Sigmoid colon (tissue), 6 donors: ENCODE measurements at regions not wholly inside any gene's neighbourhood (a gene's known extent, or its start where the extent isn't known, plus 50 kb on each side); places are given as distances from the start of the nearest gene placed in this dataset.

ENCODE experiments used
- DNase-seq: peaks from one replicate; pipeline ENCODE4 v3.0.0-alpha.2; 2019
- H3K27ac ChIP-seq, 4 donors: fragments of 200-600 bp; sonication (generic); one replicate each; pipeline ENCODE4 v1.5.1; 2016 to 2019; ENCODE audit warnings: mild to moderate bottlenecking in 1 of 4
- H3K27me3 ChIP-seq, 3 donors: fragments of 200-600 bp; sonication (generic); one replicate each; pipeline ENCODE4 v1.5.1; 2019; ENCODE audit warnings: mild to moderate bottlenecking in 1 of 3
- H3K36me3 ChIP-seq, 4 donors: fragments of 200-600 bp; sonication (generic); one replicate each; pipeline ENCODE4 v1.5.1; 2016 to 2019
- H3K4me1 ChIP-seq, 4 donors: fragments of 200-600 bp; sonication (generic); one replicate each; pipeline ENCODE4 v1.5.1; 2017 to 2019
- H3K4me3 ChIP-seq, 4 donors: fragments of 200-600 bp; sonication (generic); one replicate each; pipeline ENCODE4 v1.5.1; 2017 to 2019; ENCODE audit warnings: mild to moderate bottlenecking in 2 of 4, moderate library complexity in 1 of 4
- H3K9me3 ChIP-seq, 4 donors: fragments of 200-600 bp in 3 of 4; sonication (generic) in 3 of 4; one replicate each; pipeline versions ENCODE4 v1.5.1 to v1.6.1; 2013 to 2019
- EP300 ChIP-seq, 4 donors: sonication (generic); formaldehyde crosslinking; IDR thresholded peaks; one replicate each; pipeline ENCODE4 v1.6.1; 2017; ENCODE audit warnings: antibody characterized with exemption in 4 of 4
- POLR2A ChIP-seq, 2 donors: fragments of 450-650 bp; IDR thresholded peaks; one replicate each; pipeline ENCODE4 v1.6.1; 2016; ENCODE audit warnings: antibody characterized with exemption in 2 of 2, mild to moderate bottlenecking in 2 of 2, moderate library complexity in 2 of 2
- POLR2AphosphoS5 ChIP-seq, 4 donors: sonication (generic); formaldehyde crosslinking; IDR thresholded peaks; one replicate each; pipeline ENCODE4 v1.6.1; 2017; ENCODE audit warnings: antibody characterized with exemption in 4 of 4
- WGBS, 2 donors: extraction: QIAGEN DNeasy Blood & Tissue Kit; methylation state at CpG; one replicate each; pipeline ENCODE4 v1.1.7; 2013; 5-methylcytosine and 5-hydroxymethylcytosine counted together
- intact Hi-C: fragments of 100-400 bp; cut with DNase I; formaldehyde crosslinking; loops from one replicate; pipeline ENCODE4 v1.15.1; 2023
- TF ChIP-seq, protein P1 (sequence below), 4 experiments: fragments of 450-650 bp in 3 of 4; fragments of 200-600 bp in 1 of 4; IDR thresholded peaks; one replicate each; pipeline ENCODE4 v1.5.1; 2016 to 2019; ENCODE audit warnings: antibody characterized with exemption in 4 of 4, mild to moderate bottlenecking in 3 of 4, moderate library complexity in 2 of 4
- donor health status: healthy with polysubstance abuse.
- donor health status: healthy.

DNA sequence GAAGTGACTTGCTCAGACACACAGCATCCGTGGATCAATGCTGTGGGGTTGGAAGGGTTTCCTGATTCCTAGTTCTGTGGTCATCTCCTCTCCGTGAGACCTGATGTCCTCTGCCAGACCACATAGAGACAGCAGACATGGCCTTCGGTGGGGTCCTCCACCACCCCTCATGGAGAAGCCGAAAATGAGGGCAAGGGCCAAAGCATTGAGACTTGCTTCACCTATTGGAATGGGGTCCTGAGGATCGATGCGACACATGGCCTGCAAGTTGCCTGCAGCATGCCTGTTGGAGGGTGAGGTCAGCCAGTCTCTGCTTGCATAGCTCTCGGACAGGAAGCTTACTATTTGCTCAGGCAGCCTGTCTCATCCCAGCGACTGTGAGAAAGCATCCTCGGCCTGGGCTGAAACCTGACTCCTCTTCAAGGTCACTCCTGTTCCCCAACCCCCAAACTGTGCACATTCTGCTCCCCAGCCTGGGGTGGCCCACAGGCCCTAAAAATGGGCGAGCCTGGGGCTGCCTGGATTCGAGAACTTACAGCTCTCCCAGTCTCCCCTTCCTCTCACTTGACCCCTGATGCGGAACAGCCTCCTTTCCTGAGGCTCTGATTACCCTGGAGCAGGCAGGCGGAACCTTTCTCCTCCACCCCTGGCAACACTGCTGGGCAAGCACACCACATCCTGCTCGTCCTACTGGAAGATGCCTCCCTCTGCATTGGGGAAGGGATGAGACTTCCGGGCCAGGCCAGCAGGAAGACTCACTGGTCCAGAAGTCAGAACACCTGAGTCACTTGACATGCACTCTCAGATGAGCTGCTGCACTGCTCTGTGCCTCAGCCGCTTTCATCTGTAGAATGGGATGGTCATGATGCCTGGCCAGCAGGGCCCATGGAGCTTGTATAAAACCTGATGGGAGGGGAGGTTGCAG lies 186.9 kb downstream of the RGS3 start:
- H3K36me3 ChIP-seq: no peaks in the 10 kb centered on the region
- intact Hi-C loops: no loop called here
- no peaks in the 10 kb centered on the region for H3K9me3 ChIP-seq
- peaks cover 0 to 35% (median 25%) of the 10 kb centered on the region in 4 donors for H3K4me1 ChIP-seq
- no peak overlapping the region for H3K27ac ChIP-seq
- 82 to 84% methylated on average over 16 of the region's 16 CpGs for WGBS, 2 donors
- no peak overlapping the region for H3K4me3 ChIP-seq
- TF ChIP-seq POLR2A (IDR thresholded peaks at IDR 0.05) (no peak), EP300 (IDR thresholded peaks at IDR 0.05) (no peak), POLR2AphosphoS5 (IDR thresholded peaks at IDR 0.05) (no peak)
- TF ChIP-seq, protein P1, sequence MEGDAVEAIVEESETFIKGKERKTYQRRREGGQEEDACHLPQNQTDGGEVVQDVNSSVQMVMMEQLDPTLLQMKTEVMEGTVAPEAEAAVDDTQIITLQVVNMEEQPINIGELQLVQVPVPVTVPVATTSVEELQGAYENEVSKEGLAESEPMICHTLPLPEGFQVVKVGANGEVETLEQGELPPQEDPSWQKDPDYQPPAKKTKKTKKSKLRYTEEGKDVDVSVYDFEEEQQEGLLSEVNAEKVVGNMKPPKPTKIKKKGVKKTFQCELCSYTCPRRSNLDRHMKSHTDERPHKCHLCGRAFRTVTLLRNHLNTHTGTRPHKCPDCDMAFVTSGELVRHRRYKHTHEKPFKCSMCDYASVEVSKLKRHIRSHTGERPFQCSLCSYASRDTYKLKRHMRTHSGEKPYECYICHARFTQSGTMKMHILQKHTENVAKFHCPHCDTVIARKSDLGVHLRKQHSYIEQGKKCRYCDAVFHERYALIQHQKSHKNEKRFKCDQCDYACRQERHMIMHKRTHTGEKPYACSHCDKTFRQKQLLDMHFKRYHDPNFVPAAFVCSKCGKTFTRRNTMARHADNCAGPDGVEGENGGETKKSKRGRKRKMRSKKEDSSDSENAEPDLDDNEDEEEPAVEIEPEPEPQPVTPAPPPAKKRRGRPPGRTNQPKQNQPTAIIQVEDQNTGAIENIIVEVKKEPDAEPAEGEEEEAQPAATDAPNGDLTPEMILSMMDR (IDR thresholded peaks at IDR 0.05): no peak
- DNase-seq: peak; percentile 65
- no peaks in the 10 kb centered on the region for H3K27me3 ChIP-seq

GRCh38 chr9:113651896-113652295 lies 188.4 kb downstream of the RGS3 start:
- no peaks in the 10 kb centered on the region for H3K36me3 ChIP-seq
- WGBS, 2 donors: 95 to 96% methylated on average over 3 of the region's 3 CpGs
- TF ChIP-seq, protein P1 (IDR thresholded peaks at IDR 0.05): no peak
- TF ChIP-seq POLR2A (IDR thresholded peaks at IDR 0.05) (no peak), EP300 (IDR thresholded peaks at IDR 0.05) (no peak), POLR2AphosphoS5 (IDR thresholded peaks at IDR 0.05) (no peak)
- no peaks in the 10 kb centered on the region for H3K9me3 ChIP-seq
- intact Hi-C loops: no loop called here
- H3K27ac ChIP-seq: no peak overlapping the region
- H3K27me3 ChIP-seq: no peaks in the 10 kb centered on the region
- DNase-seq: peak; percentile 53
- no peak overlapping the region for H3K4me3 ChIP-seq
- H3K4me1 ChIP-seq: peaks cover 0 to 35% (median 25%) of the 10 kb centered on the region in 4 donors

DNA sequence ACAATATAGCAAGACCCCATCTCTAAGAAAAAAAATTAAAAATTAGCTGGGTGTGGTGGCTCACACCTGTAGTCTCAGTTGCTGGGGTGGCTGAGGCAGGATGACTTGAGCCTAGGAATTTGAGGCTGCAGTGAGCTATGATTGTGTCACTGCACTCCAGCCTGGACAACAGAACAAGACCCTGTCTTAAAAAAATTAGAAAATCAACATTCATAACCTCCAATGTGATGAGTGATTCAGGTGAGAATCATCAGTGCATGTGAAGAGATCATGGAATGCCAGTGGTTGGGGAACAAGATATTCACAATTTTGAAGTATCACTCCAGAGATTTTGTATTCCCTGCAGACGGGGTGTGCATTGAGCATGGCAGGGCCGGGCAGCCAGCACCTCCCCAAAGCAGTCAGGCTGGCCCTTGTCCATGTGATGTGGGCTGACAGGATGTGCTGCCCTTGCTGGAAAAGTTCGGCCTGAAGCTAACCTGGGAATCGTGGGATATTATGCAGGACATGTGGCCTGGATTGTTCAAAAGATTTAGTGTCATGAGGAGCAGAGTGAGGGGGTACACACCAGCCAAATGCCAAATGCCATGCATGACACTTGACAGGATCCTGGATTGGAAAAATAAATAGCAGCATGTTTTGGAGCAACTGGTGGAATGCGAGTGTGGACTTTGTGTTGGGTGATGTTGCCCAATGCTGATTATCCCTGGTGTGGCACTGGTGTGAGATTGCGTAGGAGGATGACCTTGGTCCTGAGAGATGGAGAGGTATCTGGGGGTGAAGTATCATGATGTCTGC lies 189.0 kb downstream of the RGS3 start:
- TF ChIP-seq POLR2A (IDR thresholded peaks at IDR 0.05) (no peak), POLR2AphosphoS5 (IDR thresholded peaks at IDR 0.05) (no peak), EP300 (IDR thresholded peaks at IDR 0.05) (no peak)
- TF ChIP-seq, protein P1 (IDR thresholded peaks at IDR 0.05): no peak
- H3K27ac ChIP-seq: no peak overlapping the region
- no peak overlapping the region for H3K4me3 ChIP-seq
- intact Hi-C loops: no loop called here
- peaks cover 0 to 35% (median 25%) of the 10 kb centered on the region in 4 donors for H3K4me1 ChIP-seq
- peak; percentile 36 for DNase-seq
- H3K36me3 ChIP-seq: no peaks in the 10 kb centered on the region
- no peaks in the 10 kb centered on the region for H3K9me3 ChIP-seq
- WGBS, 2 donors: 89 to 91% methylated on average over 6 of the region's 6 CpGs
- no peaks in the 10 kb centered on the region for H3K27me3 ChIP-seq

DNA sequence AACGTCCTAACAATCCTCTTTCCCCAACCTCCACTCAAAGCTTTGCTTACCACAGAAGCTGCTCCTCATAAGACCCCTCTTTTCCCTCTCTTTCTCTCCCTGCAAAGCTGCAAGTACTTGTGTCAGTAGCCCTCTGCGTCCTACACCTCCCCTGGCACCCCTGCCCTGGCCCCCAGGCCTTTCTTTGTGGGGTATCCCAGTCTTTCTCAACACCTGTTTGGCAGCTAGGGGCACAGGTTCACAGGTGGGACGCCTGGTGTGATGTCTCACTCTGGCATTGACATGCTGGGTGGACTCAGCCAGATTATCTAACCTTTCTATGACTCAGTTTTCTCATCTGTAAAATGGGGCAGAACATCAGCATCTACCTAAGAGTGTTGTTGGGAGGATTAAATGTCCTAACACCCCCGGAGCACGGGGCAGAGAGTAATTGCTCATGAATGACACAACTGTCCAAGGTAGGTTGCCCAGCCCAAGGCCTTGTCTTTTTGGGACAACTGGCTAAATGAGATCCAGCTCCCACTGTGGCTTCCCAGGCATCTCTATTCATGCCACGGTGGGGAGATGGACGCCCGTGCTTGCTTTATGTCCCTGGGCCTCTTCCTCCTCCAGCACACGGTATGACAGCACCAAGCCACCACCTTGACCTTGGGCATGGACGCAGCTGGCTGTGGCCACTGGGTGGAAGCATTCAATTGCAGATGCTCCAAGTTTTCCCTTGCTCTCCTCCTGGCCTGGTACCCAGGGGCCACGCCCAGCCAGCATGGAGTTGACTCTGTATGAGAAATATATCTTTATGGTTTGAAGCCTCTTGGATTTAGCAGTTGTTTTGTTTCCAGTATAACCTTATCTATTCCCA lies 190.4 kb downstream of the RGS3 start:
- 80% methylated on average over 11 of the region's 11 CpGs for WGBS, 2 donors
- TF ChIP-seq POLR2A (IDR thresholded peaks at IDR 0.05): no peak
- TF ChIP-seq POLR2AphosphoS5 (IDR thresholded peaks at IDR 0.05): no peak
- TF ChIP-seq EP300 (IDR thresholded peaks at IDR 0.05): no peak
- TF ChIP-seq, protein P1 (IDR thresholded peaks at IDR 0.05): no peak
- Histone ChIP-seq H3K4me3 (no peak overlapping the region), H3K9me3 (no peaks in the 10 kb centered on the region), H3K36me3 (no peaks in the 10 kb centered on the region), H3K27ac (peak overlapping the region; percentile 66 to 83 (median 75)), H3K4me1 (peaks cover 0 to 28% (median 22%) of the 10 kb centered on the region in 4 donors), H3K27me3 (no peaks in the 10 kb centered on the region)
- no peak for DNase-seq
- intact Hi-C loops: loop anchor here (2.0 kb wide), 1 partner anchor 207 kb away; no protein-coding TSS in a partner anchor
